ENCODE measurements at regions not wholly inside any gene's neighbourhood (a gene's known extent, or its start where the extent isn't known, plus 50 kb on each side); places are given as distances from the start of the nearest gene placed in this dataset.

DNA sequence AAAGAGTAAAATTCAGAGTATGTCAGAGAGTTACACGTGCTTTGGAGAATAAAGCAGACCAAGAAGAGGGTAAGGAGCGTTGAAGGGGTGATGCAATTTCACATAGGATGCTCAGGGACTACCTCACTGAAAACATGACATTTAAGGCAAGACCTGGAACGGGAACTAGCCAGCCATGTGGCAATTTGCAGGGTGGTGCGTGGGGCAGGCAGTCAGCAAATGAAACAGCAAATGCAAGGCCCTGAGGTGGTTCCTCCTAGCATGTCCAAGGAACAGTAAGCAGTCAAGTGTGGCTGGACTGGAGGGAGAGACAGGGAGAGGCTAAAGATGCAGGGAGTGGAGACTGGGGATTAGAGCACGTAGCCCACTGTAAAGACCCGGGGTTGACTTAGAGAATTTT is 146.1 kb upstream of the LPP start:
- Histone ChIP-seq H3K27me3 (ENCODE audit: control insufficient read depth, insufficient read depth, low read length) (no peaks in the 10 kb centered on the region), H3K4me1 (ENCODE audit: control insufficient read depth in 2 of 3, insufficient read depth in 2 of 3, low read depth in 1 of 3, low read length in 3 of 3) (peaks cover 0 to 6% (median 3%) of the 10 kb centered on the region in 3 donors), H3K36me3 (ENCODE audit: control insufficient read depth in 2 of 3, insufficient read depth in 3 of 3, low read length in 3 of 3) (no peaks in the 10 kb centered on the region), H3K9ac (ENCODE audit: low read length in 3 of 3) (no peak overlapping the region), H3K9me3 (ENCODE audit: control insufficient read depth in 2 of 3, insufficient read depth in 1 of 3, low read length in 3 of 3) (no peaks in the 10 kb centered on the region), H3K4me3 (ENCODE audit: low read length in 3 of 3) (no peak overlapping the region), H3K27ac (ENCODE audit: low read depth in 2 of 2, low read length in 2 of 2) (no peak overlapping the region)
- DNase-seq (no peak), FAIRE-seq (no peak)
- TF ChIP-seq, protein P1, sequence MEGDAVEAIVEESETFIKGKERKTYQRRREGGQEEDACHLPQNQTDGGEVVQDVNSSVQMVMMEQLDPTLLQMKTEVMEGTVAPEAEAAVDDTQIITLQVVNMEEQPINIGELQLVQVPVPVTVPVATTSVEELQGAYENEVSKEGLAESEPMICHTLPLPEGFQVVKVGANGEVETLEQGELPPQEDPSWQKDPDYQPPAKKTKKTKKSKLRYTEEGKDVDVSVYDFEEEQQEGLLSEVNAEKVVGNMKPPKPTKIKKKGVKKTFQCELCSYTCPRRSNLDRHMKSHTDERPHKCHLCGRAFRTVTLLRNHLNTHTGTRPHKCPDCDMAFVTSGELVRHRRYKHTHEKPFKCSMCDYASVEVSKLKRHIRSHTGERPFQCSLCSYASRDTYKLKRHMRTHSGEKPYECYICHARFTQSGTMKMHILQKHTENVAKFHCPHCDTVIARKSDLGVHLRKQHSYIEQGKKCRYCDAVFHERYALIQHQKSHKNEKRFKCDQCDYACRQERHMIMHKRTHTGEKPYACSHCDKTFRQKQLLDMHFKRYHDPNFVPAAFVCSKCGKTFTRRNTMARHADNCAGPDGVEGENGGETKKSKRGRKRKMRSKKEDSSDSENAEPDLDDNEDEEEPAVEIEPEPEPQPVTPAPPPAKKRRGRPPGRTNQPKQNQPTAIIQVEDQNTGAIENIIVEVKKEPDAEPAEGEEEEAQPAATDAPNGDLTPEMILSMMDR (IDR thresholded peaks at IDR 0.05; ENCODE audit: borderline replicate concordance, extremely low read depth, insufficient read depth): no peak
- intact Hi-C loops (cut with DNase I): no loop called here

DNA sequence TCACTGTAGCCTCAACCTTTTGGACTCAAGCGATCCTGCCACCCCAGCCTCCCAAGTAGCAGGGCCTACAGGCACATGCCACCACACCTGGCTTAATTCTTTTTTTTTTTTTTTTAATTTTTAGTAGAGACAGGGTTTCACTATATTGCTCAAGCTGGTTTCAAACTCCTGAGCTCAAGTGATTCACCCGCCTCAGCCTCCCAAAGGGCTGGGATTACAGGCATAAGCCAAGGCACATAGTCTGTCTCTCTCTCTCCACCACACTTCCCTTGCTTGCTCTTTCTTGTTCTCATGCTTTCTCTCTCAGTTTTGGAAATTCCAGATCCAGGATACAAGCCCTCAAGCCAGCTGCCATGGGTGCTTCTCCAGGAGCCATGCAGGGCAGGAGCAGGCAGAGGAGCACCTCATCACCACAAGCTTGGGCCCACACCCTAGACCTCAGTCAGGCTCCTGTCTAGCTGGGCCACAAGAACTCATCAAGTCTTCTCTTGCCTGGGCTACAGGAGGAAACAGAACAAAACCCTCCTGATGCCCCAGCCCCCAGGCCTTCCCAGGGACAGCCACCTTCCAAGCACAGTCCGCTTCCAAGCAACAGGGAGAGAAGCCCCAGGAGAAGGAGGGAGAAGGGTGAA is 145.3 kb upstream of the LPP start:
- Histone ChIP-seq H3K27ac (ENCODE audit: low read depth in 2 of 2, low read length in 2 of 2) (no peak overlapping the region), H3K4me1 (ENCODE audit: control insufficient read depth in 2 of 3, insufficient read depth in 2 of 3, low read depth in 1 of 3, low read length in 3 of 3) (peaks cover 0 to 2% (median 0%) of the 10 kb centered on the region in 3 donors), H3K27me3 (ENCODE audit: control insufficient read depth, insufficient read depth, low read length) (no peaks in the 10 kb centered on the region), H3K4me3 (ENCODE audit: low read length in 3 of 3) (no peak overlapping the region), H3K9me3 (ENCODE audit: control insufficient read depth in 2 of 3, insufficient read depth in 1 of 3, low read length in 3 of 3) (no peaks in the 10 kb centered on the region), H3K9ac (ENCODE audit: low read length in 3 of 3) (no peak overlapping the region), H3K36me3 (ENCODE audit: control insufficient read depth in 2 of 3, insufficient read depth in 3 of 3, low read length in 3 of 3) (no peaks in the 10 kb centered on the region)
- FAIRE-seq (no peak), DNase-seq (no peak)
- TF ChIP-seq, protein P1 (IDR thresholded peaks at IDR 0.05; ENCODE audit: borderline replicate concordance, extremely low read depth, insufficient read depth): no peak
- intact Hi-C loops (cut with DNase I): no loop called here

DNA sequence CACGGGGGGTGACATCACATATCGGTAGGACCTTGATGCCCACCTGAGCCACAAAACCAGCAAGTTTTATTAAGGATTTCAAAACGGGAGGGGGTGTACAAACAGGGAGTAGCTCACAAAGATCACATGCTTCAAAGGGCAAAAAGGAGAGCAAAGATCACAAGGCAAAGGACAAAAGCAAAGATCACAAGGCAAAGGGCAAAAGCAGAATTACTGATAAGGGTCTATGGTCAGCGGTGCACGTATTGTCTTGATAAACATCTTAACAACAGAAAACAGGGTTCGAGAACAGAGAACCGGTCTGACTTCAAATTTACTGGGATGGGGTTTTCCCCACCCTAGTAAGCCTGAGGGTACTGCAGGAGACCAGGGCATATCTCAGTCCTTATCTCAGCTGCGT is 143.5 kb upstream of the LPP start:
- FAIRE-seq (no peak), DNase-seq (no peak)
- Histone ChIP-seq H3K36me3 (ENCODE audit: control insufficient read depth in 2 of 3, insufficient read depth in 3 of 3, low read length in 3 of 3) (no peaks in the 10 kb centered on the region), H3K4me3 (ENCODE audit: low read length in 3 of 3) (no peak overlapping the region), H3K9ac (ENCODE audit: low read length in 3 of 3) (no peak overlapping the region), H3K27me3 (ENCODE audit: control insufficient read depth, insufficient read depth, low read length) (no peaks in the 10 kb centered on the region), H3K9me3 (ENCODE audit: control insufficient read depth in 2 of 3, insufficient read depth in 1 of 3, low read length in 3 of 3) (no peaks in the 10 kb centered on the region), H3K27ac (ENCODE audit: low read depth in 2 of 2, low read length in 2 of 2) (no peak overlapping the region), H3K4me1 (ENCODE audit: control insufficient read depth in 2 of 3, insufficient read depth in 2 of 3, low read depth in 1 of 3, low read length in 3 of 3) (no peaks in the 10 kb centered on the region)
- TF ChIP-seq, protein P1 (IDR thresholded peaks at IDR 0.05; ENCODE audit: borderline replicate concordance, extremely low read depth, insufficient read depth): no peak
- intact Hi-C loops (cut with DNase I): no loop called here

DNA sequence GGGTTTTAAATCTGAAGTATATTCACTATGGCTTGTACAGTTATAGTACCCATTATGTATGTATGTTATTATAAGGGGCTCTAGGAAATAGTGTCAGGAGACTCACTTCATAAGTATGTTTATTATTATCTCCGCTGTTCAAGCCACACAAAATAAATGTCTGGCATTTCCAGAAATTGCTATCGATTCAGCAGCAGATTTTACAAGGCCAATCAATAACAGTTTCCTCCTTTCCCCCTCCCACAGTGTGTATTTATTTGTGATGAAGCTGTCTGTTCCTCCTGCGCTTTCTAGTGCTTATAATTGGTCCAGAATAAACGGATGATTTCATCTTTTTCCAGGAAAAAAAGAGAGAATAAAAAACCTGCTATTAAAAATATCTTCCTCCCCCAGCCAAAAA is 134.2 kb upstream of the LPP start:
- no peak overlapping the region for H3K4me3 ChIP-seq (ENCODE audit: low read length in 3 of 3)
- no peaks in the 10 kb centered on the region for H3K4me1 ChIP-seq (ENCODE audit: control insufficient read depth in 2 of 3, insufficient read depth in 2 of 3, low read depth in 1 of 3, low read length in 3 of 3)
- no peak for DNase-seq
- H3K9me3 ChIP-seq (ENCODE audit: control insufficient read depth in 2 of 3, insufficient read depth in 1 of 3, low read length in 3 of 3): no peaks in the 10 kb centered on the region
- no peaks in the 10 kb centered on the region for H3K36me3 ChIP-seq (ENCODE audit: control insufficient read depth in 2 of 3, insufficient read depth in 3 of 3, low read length in 3 of 3)
- no peak for FAIRE-seq
- H3K27ac ChIP-seq (ENCODE audit: low read depth in 2 of 2, low read length in 2 of 2): no peak overlapping the region
- TF ChIP-seq, protein P1 (IDR thresholded peaks at IDR 0.05; ENCODE audit: borderline replicate concordance, extremely low read depth, insufficient read depth): no peak
- H3K9ac ChIP-seq (ENCODE audit: low read length in 3 of 3): no peak overlapping the region
- intact Hi-C loops (cut with DNase I): no loop called here
- H3K27me3 ChIP-seq (ENCODE audit: control insufficient read depth, insufficient read depth, low read length): no peaks in the 10 kb centered on the region

All from kidney (tissue), 13 donors.